ENCODE measurements at regions not wholly inside any gene's neighbourhood (a gene's known extent, or its start where the extent isn't known, plus 50 kb on each side); places are given as distances from the start of the nearest gene placed in this dataset.

DNA sequence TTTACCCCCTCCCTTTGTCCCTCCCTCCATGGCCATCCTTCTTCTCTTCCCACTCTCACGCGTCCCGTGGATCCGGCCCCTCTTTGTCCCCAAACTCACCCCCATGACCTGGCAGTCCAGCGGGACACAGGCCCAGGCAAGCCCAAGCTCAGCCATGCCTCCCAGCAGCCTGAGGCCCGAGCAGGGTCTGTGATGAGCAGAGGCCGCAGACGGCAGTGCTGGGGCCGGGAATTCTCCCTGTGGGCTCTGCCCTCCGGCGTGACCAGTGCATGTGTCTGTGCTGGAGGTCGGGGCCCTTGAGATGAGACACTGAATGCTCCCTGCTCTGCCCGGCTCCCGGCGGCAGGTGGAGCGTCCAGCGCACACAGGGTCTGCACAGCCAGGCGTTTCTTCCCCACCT lies 237.9 kb downstream of the BRD1 start:
- H3K4me3 ChIP-seq (ENCODE audit: low read depth, low read length), result no peak overlapping the region
- TF ChIP-seq CTCF (IDR thresholded peaks at IDR 0.05; ENCODE audit: borderline replicate concordance, insufficient read depth, low read depth, low read length), result no peak

- no peak overlapping the region for H3K4me3 ChIP-seq (ENCODE audit: low read depth, low read length)
These were observed 238.4 kb downstream of the BRD1 start for GRCh38 chr22:49589301-49589700.

GRCh38 chr22:49588739-49589138 lies 238.9 kb downstream of the BRD1 start:
- TF ChIP-seq CTCF (IDR thresholded peaks at IDR 0.05; ENCODE audit: borderline replicate concordance, insufficient read depth, low read depth, low read length), result no peak
- H3K4me3 ChIP-seq (ENCODE audit: low read depth, low read length), result no peak overlapping the region

More at GRCh38 chr22:49589301-49589700, 238.4 kb downstream of the BRD1 start:
- no peak for TF ChIP-seq CTCF (IDR thresholded peaks at IDR 0.05; ENCODE audit: borderline replicate concordance, insufficient read depth, low read depth, low read length)

GRCh38 chr22:49587987-49588386 lies 239.7 kb downstream of the BRD1 start:
- H3K4me3 ChIP-seq (ENCODE audit: low read depth, low read length), result no peak overlapping the region
- no peak for TF ChIP-seq CTCF (IDR thresholded peaks at IDR 0.05; ENCODE audit: borderline replicate concordance, insufficient read depth, low read depth, low read length)

DNA sequence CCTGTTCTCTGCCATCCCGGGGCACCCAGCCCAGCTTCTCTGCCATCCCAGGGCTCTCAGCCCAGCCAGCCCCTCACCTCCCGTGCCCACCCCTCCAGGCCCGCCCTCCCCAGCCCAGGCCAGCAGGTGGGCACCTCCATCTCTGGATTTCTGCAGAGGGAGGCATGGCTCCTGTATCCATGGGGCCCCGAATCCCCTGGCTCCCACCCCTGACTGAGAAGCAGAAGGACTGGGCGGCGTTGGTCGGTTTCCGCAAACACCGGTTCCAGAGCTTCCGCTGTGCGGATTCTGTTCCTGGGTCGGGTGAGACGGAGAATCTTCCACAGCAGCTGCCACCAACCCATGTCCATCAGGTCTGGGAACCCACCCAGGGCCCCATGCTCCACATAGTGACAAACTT lies 240.3 kb downstream of the BRD1 start:
- no peak overlapping the region for H3K4me3 ChIP-seq (ENCODE audit: low read depth, low read length)
- no peak for TF ChIP-seq CTCF (IDR thresholded peaks at IDR 0.05; ENCODE audit: borderline replicate concordance, insufficient read depth, low read depth, low read length)

- TF ChIP-seq CTCF (IDR thresholded peaks at IDR 0.05; ENCODE audit: borderline replicate concordance, insufficient read depth, low read depth, low read length), result no peak
- H3K4me3 ChIP-seq (ENCODE audit: low read depth, low read length), result no peak overlapping the region
These were observed 240.8 kb downstream of the BRD1 start for GRCh38 chr22:49586873-49587272.

- no peak for TF ChIP-seq CTCF (IDR thresholded peaks at IDR 0.05; ENCODE audit: borderline replicate concordance, insufficient read depth, low read depth, low read length)
- H3K4me3 ChIP-seq (ENCODE audit: low read depth, low read length), result no peak overlapping the region
These were observed 241.4 kb downstream of the BRD1 start for GRCh38 chr22:49586244-49586748.
